K562 (cell line): ENCODE measurements at regions not wholly inside any gene's neighbourhood (a gene's known extent, or its start where the extent isn't known, plus 50 kb on each side); places are given as distances from the start of the nearest gene placed in this dataset.

ENCODE experiments used
- ATAC-seq: fragments of 200-7000 bp; cut with Tn5 transposase; 3 replicates; pipeline ENCODE4 v1.9.1; 2020; ENCODE audit warnings: moderate library complexity
- BruUV-seq: library from RNA; stranded (reverse); fragments of 400-500 nt; replicated peaks from 2 replicates; lab custom pipeline; 2021; lab: Mats Ljungman, UMichigan
- CTCF ChIA-PET: fragments of 300-600 bp; formaldehyde crosslinking; extraction: SDS; loops from one replicate; lab custom pipeline; 2021; ENCODE audit warnings: low intra/inter-chr PET ratio; lab: Yijun Ruan, JAX
- POLR2A ChIA-PET: fragments of 300-600, 350-650 bp; sonication (Branson Sonifier 250); formaldehyde crosslinking; extraction: SDS; loops from one replicate; lab custom pipeline; 2021; ENCODE audit warnings: antibody characterized with exemption, inconsistent platforms; lab: Yijun Ruan, JAX
- DNase-seq, 4 experiments: peaks; one replicate each; pipeline versions ENCODE4 v3.0.0 to v3.0.0-alpha.2; 2011 to 2018; ENCODE audit warnings: low spot score in 3 of 4, mixed read lengths in 3 of 4; ENCODE audit errors: extremely low read depth in 1 of 4
- FAIRE-seq: peaks from 2 replicates; lab custom pipeline; 2011; peaks lifted over from hg19 to GRCh38; lab: Jason Lieb, UNC
- H2AFZ ChIP-seq: 2 replicates; pipeline ENCODE4 v1.6.0; 2011; ENCODE audit warnings: low read depth, low read length, control low read depth, inconsistent platforms
- H3K27ac ChIP-seq: fragments of 200-600 bp; 3 replicates; pipeline ENCODE4 v1.8.0; 2011; ENCODE audit warnings: low read depth, mild to moderate bottlenecking, control low read depth, inconsistent platforms, low read length, moderate library complexity, mixed read lengths; ENCODE audit errors: extremely low read depth
- H3K27me3 ChIP-seq, 2 experiments: fragments of 300-600 bp in 1 of 2; 2 replicates in 1 of 2; 3 replicates in 1 of 2; pipeline versions ENCODE4 v1.6.0 to v1.8.0; 2011; ENCODE audit warnings: inconsistent platforms in 2 of 2, low read length in 2 of 2, mild to moderate bottlenecking in 1 of 2, mixed read lengths in 1 of 2, moderate library complexity in 1 of 2; ENCODE audit not compliant: control insufficient read depth in 2 of 2, insufficient read depth in 2 of 2
- H3K36me3 ChIP-seq: fragments of 300-600 bp; 3 replicates; pipeline ENCODE4 v1.8.0; 2011; ENCODE audit warnings: mild to moderate bottlenecking, low read length, inconsistent platforms; ENCODE audit not compliant: control insufficient read depth, insufficient read depth
- H3K4me1 ChIP-seq, 2 experiments: fragments of 200-600 bp in 1 of 2; replicated peaks in 1 of 2; 2 replicates in 1 of 2; 3 replicates in 1 of 2; pipeline versions ENCODE4 v1.5.1 to v1.8.0; 2011; ENCODE audit warnings: inconsistent platforms in 2 of 2, low read length in 2 of 2, mild to moderate bottlenecking in 1 of 2, mixed read lengths in 1 of 2, moderate library complexity in 1 of 2; ENCODE audit not compliant: control insufficient read depth in 2 of 2, insufficient read depth in 2 of 2
- H3K4me2 ChIP-seq: 2 replicates; pipeline ENCODE4 v1.6.1; 2011; ENCODE audit warnings: low read length, control low read depth, inconsistent platforms, mixed read lengths; ENCODE audit not compliant: insufficient read depth
- H3K4me3 ChIP-seq: fragments of 200-600 bp; sonication (generic), shearing (Covaris generic); 2 replicates; pipeline ENCODE4 v1.5.1; 2016; ENCODE audit warnings: control low read depth, inconsistent platforms
- H3K79me2 ChIP-seq: fragments of 200-600 bp; 3 replicates; pipeline ENCODE4 v1.8.0; 2011; ENCODE audit warnings: low read length, inconsistent platforms; ENCODE audit not compliant: control insufficient read depth, insufficient read depth
- H3K9ac ChIP-seq, 2 experiments: 2 replicates each; pipeline versions ENCODE4 v1.6.0 to v1.6.1; 2011; ENCODE audit warnings: low read depth in 2 of 2, low read length in 2 of 2, control low read depth in 1 of 2, inconsistent platforms in 1 of 2, mild to moderate bottlenecking in 1 of 2, mixed read lengths in 1 of 2; ENCODE audit not compliant: insufficient read depth in 1 of 2
- H3K9me1 ChIP-seq: one replicate; pipeline ENCODE4 v1.6.0; 2011; ENCODE audit warnings: inconsistent platforms, mild to moderate bottlenecking, low read length, moderate library complexity; ENCODE audit not compliant: control insufficient read depth, insufficient read depth
- H3K9me3 ChIP-seq: replicated peaks from 2 replicates; pipeline ENCODE4 v1.5.1; 2011; ENCODE audit warnings: low read depth, low read length, inconsistent platforms; ENCODE audit not compliant: control insufficient read depth, insufficient read depth
- H4K20me1 ChIP-seq: replicated peaks from 2 replicates; pipeline ENCODE4 v1.6.1; 2011; ENCODE audit warnings: low read length, inconsistent platforms, mixed read lengths; ENCODE audit not compliant: control insufficient read depth, insufficient read depth
- CEBPZ ChIP-seq: fragments of 150-350 bp; IDR thresholded peaks from 2 replicates; pipeline ENCODE4 v1.6.1; 2014; ENCODE audit warnings: low read depth, mild to moderate bottlenecking, low read length, borderline replicate concordance
- CLOCK ChIP-seq: fragments of 250-450 bp; sonication (Bioruptor Pico); IDR thresholded peaks from 2 replicates; pipeline ENCODE4 v1.4.0; 2020; ENCODE audit warnings: mild to moderate bottlenecking, moderate library complexity, borderline replicate concordance
- MBD2 ChIP-seq: sonication (generic); IDR thresholded peaks from 2 replicates; pipeline ENCODE4 v1.6.1; 2016; ENCODE audit warnings: low read depth, borderline replicate concordance
- NR0B1 ChIP-seq: fragments of 450-650 bp; IDR thresholded peaks from one replicate; pipeline ENCODE4 v1.6.1; 2018; ENCODE audit warnings: mild to moderate bottlenecking, moderate library complexity; ENCODE audit not compliant: partially characterized antibody
- POLR2AphosphoS2 ChIP-seq: IDR thresholded peaks from 2 replicates; pipeline ENCODE4 v1.6.1; 2012; ENCODE audit warnings: low read length, improper control_type of control experiment
- RB1 ChIP-seq: fragments of 450-650 bp; IDR thresholded peaks from 2 replicates; pipeline ENCODE4 v1.6.1; 2017; ENCODE audit warnings: low read depth, mild to moderate bottlenecking
- TGIF2 ChIP-seq: sonication (generic); formaldehyde crosslinking; IDR thresholded peaks from 2 replicates; pipeline ENCODE4 v1.8.1; 2022; ENCODE audit warnings: mild to moderate bottlenecking, missing genetic modification reagents, moderate library complexity
- ZBED1 ChIP-seq: IDR thresholded peaks from 2 replicates; pipeline ENCODE4 v1.6.1; 2014
- ZC3H11A ChIP-seq: IDR thresholded peaks from 2 replicates; pipeline ENCODE4 v1.6.1; 2012; ENCODE audit warnings: low read depth, low read length, improper control_type of control experiment
- ZKSCAN1 ChIP-seq: fragments of 150-350 bp; IDR thresholded peaks from 2 replicates; pipeline ENCODE4 v1.6.1; 2016; ENCODE audit warnings: low read depth, low read length
- ZNF324 ChIP-seq: fragments of 250-450 bp; sonication (Bioruptor Pico); IDR thresholded peaks from 2 replicates; pipeline ENCODE4 v1.4.0; 2020; ENCODE audit warnings: mild to moderate bottlenecking
- ZNF589 ChIP-seq: fragments of 200-800 bp; sonication (Bioruptor generic); IDR thresholded peaks from 2 replicates; pipeline ENCODE4 v1.6.1; 2016; ENCODE audit warnings: low read depth, missing genetic modification characterization, missing compliant biosample characterization
- ZSCAN29 ChIP-seq: fragments of 450-650 bp; IDR thresholded peaks from 2 replicates; pipeline ENCODE4 v1.6.1; 2017
- WGBS: fragments of 100-300 bp; shearing (Covaris generic); methylation state at CpG from one replicate; pipeline ENCODE4 v1.1.6; 2016; ENCODE audit warnings: low coverage, mixed read lengths; ENCODE audit not compliant: insufficient coverage; ENCODE audit errors: missing lambda C conversion rate; 5-methylcytosine and 5-hydroxymethylcytosine counted together
- in situ Hi-C: fragments of 300-500 bp; cut with MboI; formaldehyde crosslinking; loops from 4 replicates; pipeline ENCODE4 v1.15.0; 2018; ENCODE audit warnings: inconsistent platforms, mixed read lengths
- intact Hi-C: fragments of 100-400 bp; cut with micrococcal nuclease; formaldehyde crosslinking; loops from 2 replicates; pipeline ENCODE4 v1.14.2; 2022

GRCh38 chr10:107542607-107543006, 378.1 kb upstream of the SORCS1 start:
- ChIA-PET CTCF (no interaction called here), POLR2A (no interaction called here)
- ATAC-seq (no peak), FAIRE-seq (no peak)
- intact Hi-C loops = no loop called here
- Histone ChIP-seq H3K4me2 (no peak overlapping the region), H3K9me3 (no peaks in the 10 kb centered on the region), H2AFZ (no peak overlapping the region), H3K27me3 (no peaks in the 10 kb centered on the region), H4K20me1 (no peaks in the 10 kb centered on the region), H3K27ac (no peak overlapping the region), H3K9me1 (no peaks in the 10 kb centered on the region), H3K36me3 (no peaks in the 10 kb centered on the region)
- 0% methylated on average over 5 of the region's 5 CpGs for WGBS
- TF ChIP-seq ZNF589 (CRISPR knock-in tag) = no peak
- TF ChIP-seq ZBED1 = no peak
- no peak for TF ChIP-seq ZNF324 (CRISPR knock-in tag)
- TF ChIP-seq ZSCAN29 = no peak
- TF ChIP-seq CEBPZ = no peak
- TF ChIP-seq ZKSCAN1 = no peak
- no peak for TF ChIP-seq POLR2AphosphoS2
- TF ChIP-seq CLOCK (CRISPR knock-in tag) = no peak
- TF ChIP-seq RB1 = no peak
- TF ChIP-seq NR0B1 = no peak
- no peak for TF ChIP-seq ZC3H11A
- no peak for TF ChIP-seq MBD2
- no peak for TF ChIP-seq TGIF2 (CRISPR knock-in tag)
- TF ChIP-seq, all 486 proteins: peak for 0
- BruUV-seq = no TSS peak
- H3K4me3 ChIP-seq = no peak overlapping the region
- H3K79me2 ChIP-seq = no peaks in the 10 kb centered on the region
- in situ Hi-C loops = no loop called here
- no peak for DNase-seq
- H3K9ac ChIP-seq = no peak overlapping the region
- H3K4me1 ChIP-seq = no peaks in the 10 kb centered on the region
